NCI-H2107 treated with DMSO at 0.1 percent for 48 hours (cell line): ENCODE measurements at regions not wholly inside any gene's neighbourhood (a gene's known extent, or its start where the extent isn't known, plus 50 kb on each side); places are given as distances from the start of the nearest gene placed in this dataset.

ENCODE experiments used
- DNase-seq: peaks from one replicate; lab custom pipeline; 2025; ENCODE audit not compliant: unreplicated experiment; lab: John Stamatoyannopoulos, UW

- no peak for DNase-seq
Observed at GRCh38 chr18:71554686-71555085, 989.5 kb downstream of the CBLN2 start.

- DNase-seq: no peak
Observed at GRCh38 chr18:71541643-71542042, 1002.5 kb downstream of the CBLN2 start.

GRCh38 chr18:71529703-71530303 is 1014.3 kb downstream of the CBLN2 start:
- DNase-seq: no peak

- no peak for DNase-seq
Observed at GRCh38 chr18:71523483-71524435, 1020.4 kb downstream of the CBLN2 start.

DNA sequence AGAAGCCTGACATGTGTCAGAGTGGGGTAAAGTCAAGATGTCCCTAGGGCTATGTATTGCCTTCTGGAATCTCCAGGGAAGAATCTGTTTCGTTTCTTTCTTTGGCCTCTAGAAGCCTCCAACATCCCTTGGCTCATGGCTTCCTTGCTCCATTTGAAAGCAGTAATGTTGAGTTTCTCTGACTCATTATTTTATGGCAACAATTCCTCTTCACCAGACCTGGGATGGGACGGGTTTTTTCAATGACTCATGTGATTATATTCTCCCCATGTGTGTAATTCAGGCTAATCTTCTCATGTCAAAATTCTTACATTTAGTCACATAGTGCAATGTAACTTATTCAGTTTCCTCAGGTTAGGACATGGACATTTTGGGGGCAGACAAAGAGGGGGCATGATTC is 1038.6 kb downstream of the CBLN2 start:
- no peak for DNase-seq

DNA sequence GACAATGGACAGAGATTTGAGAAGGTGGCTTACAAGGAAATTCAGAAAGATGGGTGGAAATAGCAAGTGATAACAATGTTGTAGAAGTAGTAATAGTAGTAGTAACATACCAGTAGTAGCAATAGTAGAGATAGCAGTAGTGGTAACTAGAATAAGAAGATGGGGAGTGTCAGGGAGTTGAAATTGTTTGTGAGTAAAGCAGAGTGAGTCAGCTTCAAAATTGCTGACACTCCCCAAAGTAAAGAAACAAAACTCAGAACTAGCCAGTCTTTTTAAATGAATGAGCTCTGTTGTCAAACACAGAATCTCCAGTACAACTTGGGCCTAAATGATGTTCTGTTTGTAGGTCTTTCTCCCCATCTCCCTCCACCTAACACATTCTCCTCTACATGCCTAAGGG is 1040.9 kb downstream of the CBLN2 start:
- DNase-seq: no peak

DNA sequence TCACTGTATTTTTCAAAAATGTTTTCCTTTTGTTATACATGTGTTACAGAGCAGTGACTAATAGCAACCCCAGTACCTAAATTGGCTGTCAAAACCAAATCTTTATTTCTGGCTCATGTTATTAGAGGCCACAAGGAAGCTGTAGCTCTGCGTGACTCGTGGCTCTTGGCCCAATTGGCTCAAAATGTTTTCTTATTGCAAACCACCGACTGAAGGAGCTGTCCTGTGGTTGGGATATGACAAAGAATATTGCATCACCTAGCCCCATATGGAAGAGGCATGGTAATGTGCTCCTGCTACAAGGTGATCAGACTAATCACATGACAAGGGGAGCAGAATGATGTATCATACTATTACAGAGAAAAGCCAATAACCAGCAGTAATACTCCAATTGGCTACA is 1058.5 kb downstream of the CBLN2 start:
- DNase-seq: no peak

- DNase-seq: no peak
Observed at GRCh38 chr18:71471963-71472725, 1072.0 kb downstream of the CBLN2 start.

- no peak for DNase-seq
Observed at GRCh38 chr18:71456206-71456605, 1087.9 kb downstream of the CBLN2 start.

DNA sequence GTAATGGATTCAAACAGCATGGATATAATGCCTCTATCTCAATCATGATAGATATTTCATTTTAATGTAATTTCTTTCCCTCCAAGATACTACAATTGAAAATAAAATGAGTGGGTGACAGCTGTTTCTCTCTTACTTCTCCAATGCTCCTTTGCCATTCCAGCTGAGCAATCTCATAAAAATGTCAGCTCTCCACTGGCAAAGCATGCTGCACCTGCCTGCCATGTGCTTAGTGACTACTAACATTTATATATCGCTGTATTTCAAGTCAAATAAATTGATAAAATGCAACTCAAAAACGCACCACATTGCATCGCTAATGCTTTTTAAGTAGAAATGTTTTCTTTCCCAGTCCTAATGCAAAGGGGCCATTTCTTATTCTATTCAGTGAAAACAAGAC is 1093.9 kb downstream of the CBLN2 start:
- peak; percentile 29 for DNase-seq

DNA sequence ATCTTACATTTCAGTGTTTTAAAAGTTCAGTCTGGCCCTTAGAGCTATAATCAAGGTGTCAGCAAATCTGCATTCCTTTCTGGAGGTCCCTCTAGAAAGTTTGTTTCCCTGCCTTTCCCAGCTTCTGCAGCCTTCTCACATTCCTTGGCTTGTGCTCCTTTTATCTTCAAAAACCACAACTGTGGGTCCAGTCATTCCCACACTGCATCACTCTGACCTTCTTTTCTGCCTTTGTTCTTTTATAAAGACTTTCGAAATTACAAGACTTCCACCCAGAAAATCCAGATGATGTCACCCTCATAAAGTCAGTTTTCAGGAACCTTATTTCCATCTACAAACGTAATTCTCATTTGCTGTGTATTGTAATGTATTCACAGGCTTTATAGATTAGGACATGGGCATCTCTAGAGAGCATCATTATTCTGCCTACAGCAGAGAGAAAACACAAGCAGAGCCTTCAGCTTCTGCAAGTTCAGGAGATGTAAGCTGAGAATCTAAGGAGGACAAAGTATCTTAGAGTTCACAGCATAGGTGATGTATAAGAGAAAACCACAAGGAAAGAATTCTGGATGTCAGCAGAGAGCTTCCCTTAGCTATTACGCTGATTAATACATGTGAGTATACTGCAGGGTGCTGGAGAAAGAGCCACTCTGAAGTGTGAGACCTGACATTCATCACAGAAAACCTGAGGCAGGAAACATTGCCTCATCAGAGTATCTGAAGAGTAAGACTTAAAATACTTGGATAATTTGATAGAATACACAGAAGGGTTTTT is 1100.2 kb downstream of the CBLN2 start:
- no peak for DNase-seq

DNA sequence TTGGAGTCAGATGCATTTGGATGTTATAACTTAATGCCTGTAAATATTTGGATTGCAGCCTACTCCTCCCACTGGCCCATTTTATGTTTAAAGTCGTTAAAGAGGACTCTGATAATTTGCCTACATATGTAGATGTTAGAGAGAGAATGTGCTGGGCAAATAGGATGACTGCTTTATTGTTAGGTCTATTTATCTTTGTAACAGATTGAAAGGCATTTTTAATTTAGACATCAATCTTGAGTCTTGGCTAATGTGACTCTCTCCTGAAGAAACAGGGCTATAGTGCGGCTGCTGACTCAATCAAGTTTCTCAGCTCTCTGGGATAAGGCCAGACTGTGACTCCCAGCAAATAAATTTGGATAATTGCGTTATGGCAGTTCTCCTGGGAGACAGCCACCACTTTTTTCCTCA is 1101.4 kb downstream of the CBLN2 start:
- DNase-seq: no peak

- no peak for DNase-seq
Observed at GRCh38 chr18:71441156-71441555, 1103.0 kb downstream of the CBLN2 start.

DNA sequence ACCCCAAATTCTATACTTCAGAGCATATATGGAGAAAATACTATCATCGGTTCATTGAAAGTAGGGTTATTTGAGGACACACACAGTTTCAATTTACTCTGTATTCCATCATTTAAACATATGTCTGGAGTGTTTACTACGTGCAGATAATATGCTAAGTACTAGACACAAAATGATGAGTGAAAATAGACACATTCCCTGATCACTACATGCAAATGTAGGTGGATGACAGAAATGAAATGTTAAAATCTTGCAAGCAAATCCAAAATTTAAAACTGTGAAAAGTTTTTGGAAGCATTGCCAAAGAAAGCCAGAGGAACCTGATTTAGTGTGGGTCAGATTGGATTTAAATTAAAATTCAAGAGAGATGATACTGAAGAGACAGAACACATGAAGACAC is 1106.6 kb downstream of the CBLN2 start:
- DNase-seq: no peak

GRCh38 chr18:71433373-71433772 is 1110.8 kb downstream of the CBLN2 start:
- DNase-seq: no peak

- DNase-seq: no peak
Observed at GRCh38 chr18:71431689-71432088, 1112.5 kb downstream of the CBLN2 start.

GRCh38 chr18:71431171-71431570 is 1113.0 kb downstream of the CBLN2 start:
- no peak for DNase-seq

- DNase-seq: no peak
Observed at GRCh38 chr18:71426441-71426840, 1117.7 kb downstream of the CBLN2 start.

GRCh38 chr18:71405169-71405809 is 1116.4 kb downstream of the SOCS6 start:
- DNase-seq: peak; percentile 80

- DNase-seq: no peak
Observed at GRCh38 chr18:71403501-71403900, 1114.7 kb downstream of the SOCS6 start.
